ACC112 (cell line): ENCODE measurements at regions not wholly inside any gene's neighbourhood (a gene's known extent, or its start where the extent isn't known, plus 50 kb on each side); places are given as distances from the start of the nearest gene placed in this dataset.

Source experiments
- H2AFZ ChIP-seq: fragments of 200-600 bp; sonication (generic); one replicate; pipeline ENCODE4 v1.6.0; 2017; ENCODE audit warnings: antibody characterized with exemption, low read length; ENCODE audit not compliant: unreplicated experiment
- H3K27ac ChIP-seq: fragments of 200-600 bp; sonication (generic); 2 replicates; pipeline ENCODE4 v1.5.1; 2014; ENCODE audit warnings: low read depth, mild to moderate bottlenecking, antibody characterized with exemption, low read length, moderate library complexity
- H3K27me3 ChIP-seq: fragments of 200-600 bp; sonication (generic); 2 replicates; pipeline ENCODE4 v1.6.1; 2014; ENCODE audit warnings: mild to moderate bottlenecking, antibody characterized with exemption, low read length, moderate library complexity, mixed read lengths; ENCODE audit not compliant: insufficient read depth
- H3K36me3 ChIP-seq: fragments of 200-600 bp; sonication (generic); 2 replicates; pipeline ENCODE4 v1.6.1; 2016; ENCODE audit warnings: mild to moderate bottlenecking, antibody characterized with exemption, low read length, moderate library complexity, mixed read lengths; ENCODE audit not compliant: insufficient read depth
- H3K4me1 ChIP-seq: fragments of 200-600 bp; sonication (generic); one replicate; pipeline ENCODE4 v1.6.1; 2016; ENCODE audit warnings: low read length, mixed read lengths; ENCODE audit not compliant: insufficient read depth, unreplicated experiment, control insufficient read depth
- H3K4me3 ChIP-seq: fragments of 200-600 bp; sonication (generic); 2 replicates; pipeline ENCODE4 v1.5.1; 2014; ENCODE audit warnings: mild to moderate bottlenecking, low read depth, low read length
- H3K79me2 ChIP-seq: fragments of 200-600 bp; sonication (generic); one replicate; pipeline ENCODE4 v1.6.0; 2016; ENCODE audit warnings: low read length; ENCODE audit not compliant: control insufficient read depth, unreplicated experiment, insufficient read depth

GRCh38 chr12:105968025-105968424 is 170.7 kb downstream of the NUAK1 start:
- H3K79me2 ChIP-seq: no peaks in the 10 kb centered on the region
- no peak overlapping the region for H3K27ac ChIP-seq
- H3K4me3 ChIP-seq: no peak overlapping the region
- H3K36me3 ChIP-seq: no peaks in the 10 kb centered on the region
- peaks cover 4% of the 10 kb centered on the region; the same call in 1 of the 2 replicates for H3K27me3 ChIP-seq
- H2AFZ ChIP-seq: no peak overlapping the region
- H3K4me1 ChIP-seq: no peaks in the 10 kb centered on the region

- no peaks in the 10 kb centered on the region for H3K79me2 ChIP-seq
- no peak overlapping the region for H3K27ac ChIP-seq
- H3K4me3 ChIP-seq: no peak overlapping the region
- H3K36me3 ChIP-seq: no peaks in the 10 kb centered on the region
- no peak overlapping the region for H2AFZ ChIP-seq
- no peaks in the 10 kb centered on the region for H3K4me1 ChIP-seq
- peaks cover 4% of the 10 kb centered on the region; the same call in 1 of the 2 replicates for H3K27me3 ChIP-seq
Measured at GRCh38 chr12:105970885-105971284, 167.9 kb downstream of the NUAK1 start.

GRCh38 chr12:105974738-105975137 is 164.0 kb downstream of the NUAK1 start:
- Histone ChIP-seq H3K4me3 (no peak overlapping the region), H3K4me1 (no peaks in the 10 kb centered on the region), H3K79me2 (no peaks in the 10 kb centered on the region), H3K27me3 (peaks cover 4% of the 10 kb centered on the region; the same call in 1 of the 2 replicates), H3K36me3 (no peaks in the 10 kb centered on the region), H3K27ac (no peak overlapping the region), H2AFZ (no peak overlapping the region)

- Histone ChIP-seq H3K79me2 (no peaks in the 10 kb centered on the region), H3K36me3 (no peaks in the 10 kb centered on the region), H2AFZ (no peak overlapping the region), H3K4me3 (no peak overlapping the region), H3K27me3 (peaks cover 2% of the 10 kb centered on the region; the same call in 1 of the 2 replicates), H3K4me1 (no peaks in the 10 kb centered on the region), H3K27ac (no peak overlapping the region)
Measured at GRCh38 chr12:105975351-105975750, 163.4 kb downstream of the NUAK1 start.

GRCh38 chr12:105977236-105977635 is 161.5 kb downstream of the NUAK1 start:
- Histone ChIP-seq H3K4me1 (no peaks in the 10 kb centered on the region), H3K27ac (no peak overlapping the region), H2AFZ (no peak overlapping the region), H3K79me2 (no peaks in the 10 kb centered on the region), H3K4me3 (no peak overlapping the region), H3K27me3 (no peaks in the 10 kb centered on the region; the same call in 1 of the 2 replicates), H3K36me3 (no peaks in the 10 kb centered on the region)

GRCh38 chr12:105977652-105978051 is 161.1 kb downstream of the NUAK1 start:
- Histone ChIP-seq H3K4me1 (no peaks in the 10 kb centered on the region), H3K27me3 (no peaks in the 10 kb centered on the region; the same call in 1 of the 2 replicates), H2AFZ (no peak overlapping the region), H3K27ac (no peak overlapping the region), H3K79me2 (no peaks in the 10 kb centered on the region), H3K4me3 (no peak overlapping the region), H3K36me3 (no peaks in the 10 kb centered on the region)

GRCh38 chr12:105978276-105978675 is 160.5 kb downstream of the NUAK1 start:
- Histone ChIP-seq H3K27ac (no peak overlapping the region), H3K36me3 (no peaks in the 10 kb centered on the region), H3K4me1 (no peaks in the 10 kb centered on the region), H3K4me3 (no peak overlapping the region), H3K27me3 (no peaks in the 10 kb centered on the region; the same call in 1 of the 2 replicates), H3K79me2 (no peaks in the 10 kb centered on the region), H2AFZ (no peak overlapping the region)

- Histone ChIP-seq H3K36me3 (no peaks in the 10 kb centered on the region), H3K27ac (no peak overlapping the region), H2AFZ (no peak overlapping the region), H3K4me1 (no peaks in the 10 kb centered on the region), H3K4me3 (no peak overlapping the region), H3K79me2 (no peaks in the 10 kb centered on the region), H3K27me3 (no peaks in the 10 kb centered on the region; the same call in 1 of the 2 replicates)
Measured at GRCh38 chr12:105978686-105979085, 160.1 kb downstream of the NUAK1 start.

GRCh38 chr12:105980085-105980484 is 158.7 kb downstream of the NUAK1 start:
- Histone ChIP-seq H3K27me3 (no peaks in the 10 kb centered on the region), H3K4me1 (no peaks in the 10 kb centered on the region), H3K36me3 (no peaks in the 10 kb centered on the region), H3K4me3 (no peak overlapping the region), H2AFZ (no peak overlapping the region), H3K79me2 (no peaks in the 10 kb centered on the region), H3K27ac (no peak overlapping the region)

- no peak overlapping the region for H2AFZ ChIP-seq
- H3K27ac ChIP-seq: no peak overlapping the region
- H3K79me2 ChIP-seq: no peaks in the 10 kb centered on the region
- H3K4me3 ChIP-seq: no peak overlapping the region
- no peaks in the 10 kb centered on the region for H3K27me3 ChIP-seq
- H3K4me1 ChIP-seq: no peaks in the 10 kb centered on the region
- no peaks in the 10 kb centered on the region for H3K36me3 ChIP-seq
Measured at GRCh38 chr12:105980533-105980932, 158.2 kb downstream of the NUAK1 start.

- Histone ChIP-seq H3K79me2 (no peaks in the 10 kb centered on the region), H3K4me3 (no peak overlapping the region), H3K27ac (no peak overlapping the region), H3K36me3 (no peaks in the 10 kb centered on the region), H3K4me1 (no peaks in the 10 kb centered on the region), H3K27me3 (no peaks in the 10 kb centered on the region), H2AFZ (no peak overlapping the region)
Measured at GRCh38 chr12:105982022-105982421, 156.7 kb downstream of the NUAK1 start.
